ENCODE measurements at regions not wholly inside any gene's neighbourhood (a gene's known extent, or its start where the extent isn't known, plus 50 kb on each side); places are given as distances from the start of the nearest gene placed in this dataset.

DNA sequence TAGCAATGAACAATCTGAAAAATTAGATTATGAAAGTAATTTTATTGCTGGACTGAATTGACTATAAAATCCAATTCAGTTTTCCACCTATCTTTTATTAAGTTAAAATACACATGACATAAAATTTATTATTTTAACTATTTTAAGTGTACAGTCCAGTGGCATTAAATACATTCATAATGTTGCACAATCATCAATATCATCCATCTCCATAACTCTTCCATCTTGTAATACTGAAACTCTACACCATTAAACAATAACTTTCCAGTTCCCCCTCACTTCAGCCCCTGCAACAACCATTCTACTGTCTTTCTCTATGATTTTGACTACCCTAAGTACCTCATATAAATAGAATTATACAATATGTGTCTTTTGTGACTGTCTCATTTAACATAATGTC is 200.6 kb upstream of the ITGA1 start:
- Histone ChIP-seq H3K36me3 (no peaks in the 10 kb centered on the region), H3K27me3 (no peaks in the 10 kb centered on the region), H3K4me3 (no peak overlapping the region), H3K27ac (no peak overlapping the region), H3K4me1 (no peaks in the 10 kb centered on the region), H3K9me3 (no peaks in the 10 kb centered on the region)
- DNase-seq (ENCODE audit: low spot score in 2 of 2): no peak
- TF ChIP-seq POLR2A (IDR thresholded peaks at IDR 0.05) (no peak), CTCF (IDR thresholded peaks at IDR 0.05) (no peak), EP300 (IDR thresholded peaks at IDR 0.05) (no peak), POLR2AphosphoS5 (IDR thresholded peaks at IDR 0.05) (no peak)

DNA sequence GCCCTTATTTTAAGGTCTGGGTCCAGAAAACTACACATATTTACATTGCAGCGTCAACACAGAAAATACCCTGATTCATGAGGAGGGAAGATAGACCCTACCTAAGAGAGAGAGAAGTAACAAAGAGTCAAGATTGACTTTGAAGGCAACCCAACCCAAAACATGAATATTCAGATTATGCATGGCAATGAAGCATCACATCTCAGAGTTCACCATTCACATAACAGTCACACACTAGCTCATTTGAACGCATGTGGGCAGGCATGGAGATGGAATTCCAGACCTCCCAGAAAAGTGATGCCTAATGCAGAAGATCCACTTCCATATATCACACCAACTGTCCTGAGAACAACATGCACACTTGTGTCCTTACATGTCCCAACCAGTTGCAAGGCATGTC is 190.1 kb upstream of the ITGA1 start:
- 78% methylated on average over 2 of the region's 2 CpGs for WGBS
- H3K27ac ChIP-seq: no peak overlapping the region
- H3K36me3 ChIP-seq: no peaks in the 10 kb centered on the region
- H3K4me3 ChIP-seq: no peak overlapping the region
- no peaks in the 10 kb centered on the region for H3K27me3 ChIP-seq
- DNase-seq (ENCODE audit: low spot score in 2 of 2): no peak
- TF ChIP-seq POLR2A (IDR thresholded peaks at IDR 0.05) (no peak), CTCF (IDR thresholded peaks at IDR 0.05) (no peak), POLR2AphosphoS5 (IDR thresholded peaks at IDR 0.05) (no peak), EP300 (IDR thresholded peaks at IDR 0.05) (no peak)
- H3K4me1 ChIP-seq: no peaks in the 10 kb centered on the region
- H3K9me3 ChIP-seq: no peaks in the 10 kb centered on the region

GRCh38 chr5:52598968-52599367 is 188.7 kb upstream of the ITGA1 start:
- no peaks in the 10 kb centered on the region for H3K36me3 ChIP-seq
- no peak for DNase-seq (ENCODE audit: low spot score in 2 of 2)
- TF ChIP-seq CTCF (IDR thresholded peaks at IDR 0.05) (no peak), POLR2A (IDR thresholded peaks at IDR 0.05) (no peak), EP300 (IDR thresholded peaks at IDR 0.05) (no peak), POLR2AphosphoS5 (IDR thresholded peaks at IDR 0.05) (no peak)

DNA sequence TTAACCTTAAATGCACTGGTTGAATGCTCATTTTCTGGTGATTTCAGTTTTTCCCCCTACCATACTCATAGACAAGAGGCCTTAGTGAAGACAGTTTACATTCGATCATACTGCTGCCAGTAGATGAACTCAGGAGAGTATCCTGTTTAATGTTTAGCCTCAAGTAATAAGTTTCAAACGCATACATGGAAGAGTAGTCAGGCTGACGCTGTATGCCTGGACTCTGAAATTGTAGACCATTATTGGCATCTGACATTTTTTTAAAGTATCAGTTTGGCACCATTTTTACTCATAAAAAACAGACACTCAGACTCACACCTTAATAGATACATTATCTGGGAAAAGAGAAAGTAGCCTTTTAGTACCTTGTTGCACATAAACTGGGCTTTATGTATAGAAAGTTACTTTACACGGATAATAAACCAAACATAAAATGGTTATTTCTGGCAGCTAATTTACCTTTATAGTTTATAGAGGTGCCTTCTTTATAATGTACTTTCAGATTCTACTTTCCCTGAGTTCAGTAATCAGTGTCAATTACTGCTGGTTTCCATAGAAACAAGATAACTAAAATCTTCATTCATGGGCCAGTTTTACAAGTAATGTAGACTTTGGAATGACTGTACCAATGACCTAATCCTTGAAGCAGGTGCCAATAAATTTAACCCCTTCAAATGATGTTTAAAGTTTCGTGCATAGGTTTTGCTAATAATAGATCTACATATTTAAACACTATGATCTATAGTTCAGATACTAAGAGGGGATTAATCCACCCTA is 183.8 kb upstream of the ITGA1 start:
- no peaks in the 10 kb centered on the region for H3K27me3 ChIP-seq
- H3K4me3 ChIP-seq: no peak overlapping the region
- H3K36me3 ChIP-seq: no peaks in the 10 kb centered on the region
- no peak overlapping the region for H3K27ac ChIP-seq
- DNase-seq (ENCODE audit: low spot score in 2 of 2): no peak
- WGBS: 49% methylated on average over 5 of the region's 5 CpGs
- no peaks in the 10 kb centered on the region for H3K9me3 ChIP-seq
- TF ChIP-seq EP300 (IDR thresholded peaks at IDR 0.05): no peak
- TF ChIP-seq POLR2A (IDR thresholded peaks at IDR 0.05): no peak
- TF ChIP-seq POLR2AphosphoS5 (IDR thresholded peaks at IDR 0.05): no peak
- TF ChIP-seq CTCF (IDR thresholded peaks at IDR 0.05): no peak
- no peaks in the 10 kb centered on the region for H3K4me1 ChIP-seq

More at GRCh38 chr5:52598968-52599367, 188.7 kb upstream of the ITGA1 start:
- Histone ChIP-seq H3K27ac (no peak overlapping the region), H3K9me3 (no peaks in the 10 kb centered on the region), H3K27me3 (no peaks in the 10 kb centered on the region), H3K4me1 (no peaks in the 10 kb centered on the region), H3K4me3 (no peak overlapping the region)
- WGBS: 32% methylated on average over 5 of the region's 5 CpGs

GRCh38 chr5:52605317-52606313 is 182.1 kb upstream of the ITGA1 start:
- no peak overlapping the region for H3K4me3 ChIP-seq
- H3K27ac ChIP-seq: no peak overlapping the region
- H3K27me3 ChIP-seq: no peaks in the 10 kb centered on the region
- no peak for DNase-seq (ENCODE audit: low spot score in 2 of 2)
- H3K9me3 ChIP-seq: no peaks in the 10 kb centered on the region
- no peaks in the 10 kb centered on the region for H3K4me1 ChIP-seq
- no peaks in the 10 kb centered on the region for H3K36me3 ChIP-seq
- 67% methylated on average over 6 of the region's 6 CpGs for WGBS
- no peak for TF ChIP-seq EP300 (IDR thresholded peaks at IDR 0.05)
